Kidney epithelial cell (primary cell): ENCODE measurements at regions not wholly inside any gene's neighbourhood (a gene's known extent, or its start where the extent isn't known, plus 50 kb on each side); places are given as distances from the start of the nearest gene placed in this dataset.

Experiments used
- DNase-seq: peaks from one replicate; pipeline ENCODE4 v3.0.0-alpha.2; 2010; ENCODE audit warnings: low read depth
- H3K27me3 ChIP-seq: 2 replicates; pipeline ENCODE4 v1.6.0; 2011; ENCODE audit warnings: low read length; ENCODE audit not compliant: control insufficient read depth, insufficient read depth
- H3K36me3 ChIP-seq: 2 replicates; pipeline ENCODE4 v1.5.1; 2011; ENCODE audit warnings: low read length; ENCODE audit not compliant: control insufficient read depth, insufficient read depth
- H3K4me3 ChIP-seq: 2 replicates; pipeline ENCODE4 v1.5.1; 2011; ENCODE audit warnings: low read depth, mild to moderate bottlenecking, control low read depth, low read length
- CTCF ChIP-seq: IDR thresholded peaks from 2 replicates; pipeline ENCODE4 v1.5.1; 2011; ENCODE audit warnings: mild to moderate bottlenecking, moderate library complexity, low read length, control low read depth, inconsistent platforms; ENCODE audit not compliant: insufficient read depth, poor library complexity, severe bottlenecking

- H3K36me3 ChIP-seq, result no peaks in the 10 kb centered on the region
- no peak for TF ChIP-seq CTCF
- no peaks in the 10 kb centered on the region for H3K27me3 ChIP-seq
- no peak for DNase-seq
- no peak overlapping the region for H3K4me3 ChIP-seq
Observed at GRCh38 chr18:68467329-68467728, 247.6 kb downstream of the TMX3 start.

DNA sequence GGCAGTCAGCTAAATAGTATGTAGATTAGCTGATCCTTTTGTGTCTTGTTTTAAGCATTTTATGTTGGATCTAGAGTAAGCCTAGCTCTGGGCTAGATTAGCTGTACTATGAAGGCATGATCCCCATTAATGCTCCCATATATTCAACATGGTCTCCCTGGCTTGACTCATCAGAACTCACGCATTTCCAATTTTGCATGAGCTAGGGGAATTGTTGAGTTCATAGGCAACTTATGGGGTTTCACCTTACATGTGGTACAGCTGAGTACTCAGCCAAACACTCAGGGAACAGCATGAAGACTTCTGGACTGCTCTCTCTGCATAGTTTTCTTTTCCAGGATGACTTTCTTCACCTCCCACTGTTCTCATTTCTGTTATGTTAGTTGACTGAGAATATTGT lies 248.2 kb downstream of the TMX3 start:
- Histone ChIP-seq H3K4me3 (no peak overlapping the region), H3K27me3 (no peaks in the 10 kb centered on the region), H3K36me3 (no peaks in the 10 kb centered on the region)
- DNase-seq, result no peak
- no peak for TF ChIP-seq CTCF

GRCh38 chr18:68462766-68463165 lies 252.1 kb downstream of the TMX3 start:
- no peaks in the 10 kb centered on the region for H3K36me3 ChIP-seq
- no peaks in the 10 kb centered on the region for H3K27me3 ChIP-seq
- no peak for TF ChIP-seq CTCF
- no peak for DNase-seq
- no peak overlapping the region for H3K4me3 ChIP-seq

- no peak for TF ChIP-seq CTCF
- no peak for DNase-seq
- no peak overlapping the region for H3K4me3 ChIP-seq
- no peaks in the 10 kb centered on the region for H3K36me3 ChIP-seq
- no peaks in the 10 kb centered on the region for H3K27me3 ChIP-seq
Observed at GRCh38 chr18:68462148-68462547, 252.8 kb downstream of the TMX3 start.

DNA sequence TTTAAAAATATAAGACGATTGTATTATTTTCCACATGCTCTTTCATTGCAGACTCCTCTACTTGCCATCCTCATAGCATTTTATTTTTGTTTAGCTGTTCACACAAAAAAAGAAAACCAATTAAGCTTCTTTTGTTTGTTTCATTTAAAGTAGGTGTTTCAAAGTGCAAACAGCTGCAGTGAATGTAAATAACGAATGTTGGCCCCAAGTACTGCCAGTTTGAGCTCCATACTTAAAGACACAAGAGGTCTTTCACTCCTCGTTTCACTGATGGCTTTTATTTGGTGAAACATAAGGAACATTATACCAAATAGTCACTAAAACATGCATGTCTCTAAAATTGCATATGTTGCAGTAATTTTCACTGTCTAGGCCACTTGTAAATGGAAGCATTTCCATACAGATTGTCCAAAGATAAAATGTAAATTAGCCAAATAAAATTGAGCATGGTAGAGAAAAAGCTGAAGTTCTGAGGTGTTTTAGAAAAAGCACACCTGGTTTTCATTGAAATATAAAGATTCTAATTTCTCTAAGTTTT lies 253.4 kb downstream of the TMX3 start:
- TF ChIP-seq CTCF, result no peak

DNA sequence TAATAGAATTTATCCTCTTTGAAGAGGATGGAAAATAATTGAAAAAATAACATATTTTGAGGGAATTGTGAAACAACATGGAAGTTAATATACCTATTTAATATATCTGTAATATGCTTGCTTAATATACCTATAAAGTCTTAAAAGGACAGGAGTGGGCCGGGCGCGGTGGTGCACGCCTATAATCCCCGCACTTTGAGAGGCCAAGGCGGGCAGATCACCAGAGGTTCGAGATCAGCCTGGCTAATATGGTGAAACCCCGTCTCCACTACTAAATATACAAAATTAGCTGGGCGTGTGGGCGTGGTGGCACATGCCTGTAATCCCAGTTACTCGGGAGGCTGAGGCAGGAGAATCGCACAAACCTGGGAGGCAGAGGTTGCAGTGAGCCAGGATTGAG lies 254.9 kb downstream of the TMX3 start:
- Histone ChIP-seq H3K27me3 (no peaks in the 10 kb centered on the region), H3K36me3 (no peaks in the 10 kb centered on the region), H3K4me3 (no peak overlapping the region)
- DNase-seq, result no peak
- no peak for TF ChIP-seq CTCF

More for the DNA sequence above, 253.4 kb downstream of the TMX3 start:
- Histone ChIP-seq H3K36me3 (no peaks in the 10 kb centered on the region), H3K27me3 (no peaks in the 10 kb centered on the region), H3K4me3 (no peak overlapping the region)
- no peak for DNase-seq
